WTC11 (cell line): ENCODE measurements at regions not wholly inside any gene's neighbourhood (a gene's known extent, or its start where the extent isn't known, plus 50 kb on each side); places are given as distances from the start of the nearest gene placed in this dataset.

Experiments used
- ATAC-seq: fragments of 200-7000 bp; cut with Tn5 transposase; 2 replicates; pipeline ENCODE4 v1.10.0; 2021; ENCODE audit warnings: mild to moderate bottlenecking, moderate library complexity
- CTCF ChIA-PET: fragments of 300-600 bp; sonication (Branson Sonifier 250); formaldehyde crosslinking; loops from one replicate; lab custom pipeline; 2021; ENCODE audit warnings: antibody characterized with exemption; lab: Charles Lee
- POLR2A ChIA-PET: fragments of 350-600 bp; sonication (Branson Sonifier 250); formaldehyde crosslinking; loops from one replicate; lab custom pipeline; 2021; ENCODE audit warnings: antibody characterized with exemption; lab: Charles Lee
- DNase-seq: peaks from one replicate; pipeline ENCODE4 v3.0.0; 2021; ENCODE audit warnings: low spot score
- H3K27ac Mint-ChIP-seq: 2 replicates; pipeline ENCODE4 v1.8.0; 2021; ENCODE audit warnings: mixed read lengths
- H3K27me3 Mint-ChIP-seq: 2 replicates; pipeline ENCODE4 v1.8.0; 2021; ENCODE audit warnings: low read depth, mild to moderate bottlenecking, moderate library complexity, mixed read lengths
- H3K36me3 Mint-ChIP-seq: 2 replicates; pipeline ENCODE4 v1.8.0; 2021; ENCODE audit warnings: mixed read lengths
- H3K4me1 Mint-ChIP-seq: 2 replicates; pipeline ENCODE4 v1.8.0; 2022; ENCODE audit warnings: mixed read lengths
- H3K4me3 Mint-ChIP-seq: 2 replicates; pipeline ENCODE4 v1.8.0; 2021; ENCODE audit warnings: mild to moderate bottlenecking, moderate library complexity, mixed read lengths
- H3K9me3 Mint-ChIP-seq: 2 replicates; pipeline ENCODE4 v1.8.0; 2021; ENCODE audit warnings: mixed read lengths
- ATF1 ChIP-seq: sonication (generic); formaldehyde crosslinking; IDR thresholded peaks from 2 replicates; pipeline ENCODE4 v1.8.1; 2023; ENCODE audit warnings: mild to moderate bottlenecking, moderate library complexity, missing genetic modification reagents
- ELF4 ChIP-seq: sonication (generic); formaldehyde crosslinking; IDR thresholded peaks from 2 replicates; pipeline ENCODE4 v1.8.1; 2022; ENCODE audit warnings: low read depth, mild to moderate bottlenecking, moderate library complexity, missing genetic modification reagents
- FOXP1 ChIP-seq: sonication (generic); formaldehyde crosslinking; IDR thresholded peaks from 2 replicates; pipeline ENCODE4 v1.8.0; 2022; ENCODE audit warnings: missing genetic modification reagents, mild to moderate bottlenecking, moderate library complexity, borderline replicate concordance
- KAT7 ChIP-seq: sonication (generic); formaldehyde crosslinking; IDR thresholded peaks from 2 replicates; pipeline ENCODE4 v1.8.1; 2023; ENCODE audit warnings: missing genetic modification reagents, mild to moderate bottlenecking, borderline replicate concordance
- MYBL2 ChIP-seq: sonication (generic); formaldehyde crosslinking; IDR thresholded peaks from 2 replicates; pipeline ENCODE4 v1.8.1; 2023; ENCODE audit warnings: mild to moderate bottlenecking, moderate library complexity, missing genetic modification reagents
- NFE2L1 ChIP-seq: sonication (generic); formaldehyde crosslinking; IDR thresholded peaks from 2 replicates; pipeline ENCODE4 v1.8.1; 2023; ENCODE audit warnings: missing genetic modification reagents
- NR1H2 ChIP-seq: sonication (generic); formaldehyde crosslinking; IDR thresholded peaks from 2 replicates; pipeline ENCODE4 v1.9.0; 2021; ENCODE audit warnings: mild to moderate bottlenecking, moderate library complexity, missing genetic modification reagents
- SP1 ChIP-seq: sonication (generic); formaldehyde crosslinking; conservative IDR thresholded peaks from 2 replicates; pipeline ENCODE4 v1.8.1; 2022; ENCODE audit warnings: missing genetic modification reagents
- TCF7 ChIP-seq: sonication (generic); formaldehyde crosslinking; IDR thresholded peaks from 2 replicates; pipeline ENCODE4 v1.8.0; 2022; ENCODE audit warnings: mild to moderate bottlenecking, low read depth, missing genetic modification reagents, moderate library complexity
- ZNF396 ChIP-seq: fragments of 250-450 bp; sonication (Bioruptor Pico); IDR thresholded peaks from 2 replicates; pipeline ENCODE4 v1.8.0; 2021; ENCODE audit warnings: mild to moderate bottlenecking, moderate library complexity, borderline replicate concordance
- ZNF416 ChIP-seq: fragments of 250-450 bp; sonication (Bioruptor Pico); IDR thresholded peaks from 2 replicates; pipeline ENCODE4 v1.9.0; 2021; ENCODE audit warnings: mild to moderate bottlenecking, inconsistent platforms
- ZNF423 ChIP-seq: fragments of 250-450 bp; sonication (Bioruptor Pico); IDR thresholded peaks from 2 replicates; pipeline ENCODE4 v2.1.2; 2022; ENCODE audit warnings: mild to moderate bottlenecking, moderate library complexity
- ZNF671 ChIP-seq: fragments of 250-450 bp; sonication (Bioruptor Pico); IDR thresholded peaks from 2 replicates; pipeline ENCODE4 v1.8.0; 2021; ENCODE audit warnings: mild to moderate bottlenecking
- TF ChIP-seq, protein P1 (sequence below): fragments of 250-450 bp; sonication (Bioruptor Pico); IDR thresholded peaks from 2 replicates; pipeline ENCODE4 v1.9.0; 2021; ENCODE audit warnings: moderate library complexity, mild to moderate bottlenecking, inconsistent platforms, borderline replicate concordance
- TF ChIP-seq, protein P2 (sequence below): sonication (generic); formaldehyde crosslinking; IDR thresholded peaks from 2 replicates; pipeline ENCODE4 v1.8.1; 2022; ENCODE audit warnings: low read depth, mild to moderate bottlenecking, moderate library complexity, missing genetic modification reagents, borderline replicate concordance
- TF ChIP-seq, protein P3 (sequence below): fragments of 250-450 bp; sonication (Bioruptor Pico); conservative IDR thresholded peaks from 2 replicates; pipeline ENCODE4 v1.9.0; 2021; ENCODE audit warnings: mild to moderate bottlenecking
- TF ChIP-seq, protein P4 (sequence below): sonication (generic); formaldehyde crosslinking; IDR thresholded peaks from 2 replicates; pipeline ENCODE4 v1.8.0; 2023; ENCODE audit warnings: missing genetic modification reagents
- TF ChIP-seq, protein P5 (sequence below): sonication (generic); formaldehyde crosslinking; IDR thresholded peaks from 2 replicates; pipeline ENCODE4 v1.8.1; 2023; ENCODE audit warnings: mild to moderate bottlenecking, missing genetic modification reagents, moderate library complexity
- TF ChIP-seq, protein P6 (sequence below): sonication (generic); formaldehyde crosslinking; IDR thresholded peaks from 2 replicates; pipeline ENCODE4 v1.8.1; 2023; ENCODE audit warnings: mild to moderate bottlenecking, moderate library complexity, missing genetic modification reagents
- TF ChIP-seq, protein P7 (sequence below): sonication (generic); formaldehyde crosslinking; IDR thresholded peaks from 2 replicates; pipeline ENCODE4 v1.8.0; 2022; ENCODE audit warnings: mild to moderate bottlenecking, missing genetic modification reagents
- TF ChIP-seq, protein P8 (sequence below): sonication (generic); formaldehyde crosslinking; IDR thresholded peaks from 2 replicates; pipeline ENCODE4 v1.8.0; 2023; ENCODE audit warnings: mild to moderate bottlenecking, missing genetic modification reagents

DNA sequence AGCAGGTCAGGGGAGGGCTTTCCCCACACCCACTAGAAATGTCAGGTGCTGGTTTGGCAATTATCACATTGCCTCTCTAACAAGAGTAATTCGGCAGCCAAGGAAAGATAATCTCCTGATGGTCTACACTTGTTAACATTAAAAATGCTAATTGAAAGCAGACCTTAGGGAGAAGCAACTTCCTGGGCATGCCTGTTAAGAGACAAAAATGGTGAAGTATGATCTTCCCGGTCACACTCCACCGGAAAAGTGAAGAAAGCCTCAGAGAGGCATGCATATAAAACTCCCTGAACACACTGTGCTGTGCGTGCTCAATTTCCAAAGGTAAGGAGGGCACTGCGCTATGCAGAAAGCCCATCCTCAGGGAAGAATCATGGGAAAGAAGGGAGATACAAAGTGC lies 244.3 kb downstream of the FAM170A start:
- no peaks in the 10 kb centered on the region for H3K9me3 Mint-ChIP-seq
- peaks cover 16% of the 10 kb centered on the region for H3K4me1 Mint-ChIP-seq
- DNase-seq (no peak), ATAC-seq (no peak)
- ChIA-PET POLR2A (no interaction called here), CTCF (no interaction called here)
- no peaks in the 10 kb centered on the region for H3K27me3 Mint-ChIP-seq
- H3K4me3 Mint-ChIP-seq = no peak overlapping the region
- H3K27ac Mint-ChIP-seq = no peak overlapping the region
- no peaks in the 10 kb centered on the region for H3K36me3 Mint-ChIP-seq
- TF ChIP-seq ZNF423 (CRISPR knock-in tag) (no peak), FOXP1 (CRISPR knock-in tag) (no peak), ZNF416 (CRISPR knock-in tag) (no peak), ZNF396 (CRISPR knock-in tag) (no peak), NFE2L1 (CRISPR knock-in tag) (no peak), ATF1 (no peak), SP1 (CRISPR knock-in tag) (no peak), KAT7 (no peak), ZNF671 (CRISPR knock-in tag) (no peak), TCF7 (CRISPR knock-in tag) (no peak), MYBL2 (CRISPR knock-in tag) (no peak)
- TF ChIP-seq, protein P1, sequence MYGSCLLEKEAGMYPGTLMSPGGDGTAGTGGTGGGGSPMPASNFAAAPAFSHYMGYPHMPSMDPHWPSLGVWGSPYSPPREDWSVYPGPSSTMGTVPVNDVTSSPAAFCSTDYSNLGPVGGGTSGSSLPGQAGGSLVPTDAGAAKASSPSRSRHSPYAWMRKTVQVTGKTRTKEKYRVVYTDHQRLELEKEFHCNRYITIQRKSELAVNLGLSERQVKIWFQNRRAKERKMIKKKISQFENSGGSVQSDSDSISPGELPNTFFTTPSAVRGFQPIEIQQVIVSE (CRISPR knock-in tag) = no peak
- TF ChIP-seq, protein P2, sequence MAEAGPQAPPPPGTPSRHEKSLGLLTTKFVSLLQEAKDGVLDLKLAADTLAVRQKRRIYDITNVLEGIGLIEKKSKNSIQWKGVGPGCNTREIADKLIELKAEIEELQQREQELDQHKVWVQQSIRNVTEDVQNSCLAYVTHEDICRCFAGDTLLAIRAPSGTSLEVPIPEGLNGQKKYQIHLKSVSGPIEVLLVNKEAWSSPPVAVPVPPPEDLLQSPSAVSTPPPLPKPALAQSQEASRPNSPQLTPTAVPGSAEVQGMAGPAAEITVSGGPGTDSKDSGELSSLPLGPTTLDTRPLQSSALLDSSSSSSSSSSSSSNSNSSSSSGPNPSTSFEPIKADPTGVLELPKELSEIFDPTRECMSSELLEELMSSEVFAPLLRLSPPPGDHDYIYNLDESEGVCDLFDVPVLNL (CRISPR knock-in tag) = no peak
- TF ChIP-seq, protein P3, sequence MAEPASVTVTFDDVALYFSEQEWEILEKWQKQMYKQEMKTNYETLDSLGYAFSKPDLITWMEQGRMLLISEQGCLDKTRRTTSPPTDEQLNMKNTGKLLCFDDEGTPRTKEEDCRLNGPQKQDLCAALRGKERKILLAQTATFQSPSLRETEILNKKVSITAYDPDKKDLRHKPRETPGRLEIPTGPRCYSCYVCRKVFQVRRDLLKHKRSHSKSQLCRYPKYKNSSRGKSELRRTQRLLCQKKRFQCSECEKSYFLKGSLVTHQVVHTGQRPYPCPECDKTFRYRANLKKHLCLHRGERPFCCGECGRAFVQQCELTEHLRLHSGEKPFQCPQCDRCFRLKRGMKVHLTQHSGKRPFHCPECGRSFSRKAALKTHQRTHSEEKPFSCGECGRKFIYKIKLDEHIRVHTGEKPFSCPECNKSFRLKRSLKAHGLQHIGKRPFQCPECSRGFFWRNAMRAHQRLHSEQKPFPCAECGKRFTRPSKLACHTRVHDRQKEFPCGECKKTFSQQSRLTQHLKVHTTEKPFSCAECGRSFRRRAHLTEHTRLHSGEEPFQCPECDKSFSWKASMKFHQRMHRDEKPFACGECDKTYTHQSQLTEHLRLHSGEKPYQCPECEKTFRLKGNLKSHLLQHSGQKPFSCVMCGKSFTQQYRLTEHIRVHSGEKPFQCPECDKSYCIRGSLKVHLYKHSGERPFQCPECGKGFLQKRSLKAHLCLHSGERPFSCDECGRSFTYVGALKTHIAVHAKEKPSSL (CRISPR knock-in tag) = no peak
- TF ChIP-seq, protein P4, sequence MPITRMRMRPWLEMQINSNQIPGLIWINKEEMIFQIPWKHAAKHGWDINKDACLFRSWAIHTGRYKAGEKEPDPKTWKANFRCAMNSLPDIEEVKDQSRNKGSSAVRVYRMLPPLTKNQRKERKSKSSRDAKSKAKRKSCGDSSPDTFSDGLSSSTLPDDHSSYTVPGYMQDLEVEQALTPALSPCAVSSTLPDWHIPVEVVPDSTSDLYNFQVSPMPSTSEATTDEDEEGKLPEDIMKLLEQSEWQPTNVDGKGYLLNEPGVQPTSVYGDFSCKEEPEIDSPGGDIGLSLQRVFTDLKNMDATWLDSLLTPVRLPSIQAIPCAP (CRISPR knock-in tag) = no peak
- TF ChIP-seq, protein P5, sequence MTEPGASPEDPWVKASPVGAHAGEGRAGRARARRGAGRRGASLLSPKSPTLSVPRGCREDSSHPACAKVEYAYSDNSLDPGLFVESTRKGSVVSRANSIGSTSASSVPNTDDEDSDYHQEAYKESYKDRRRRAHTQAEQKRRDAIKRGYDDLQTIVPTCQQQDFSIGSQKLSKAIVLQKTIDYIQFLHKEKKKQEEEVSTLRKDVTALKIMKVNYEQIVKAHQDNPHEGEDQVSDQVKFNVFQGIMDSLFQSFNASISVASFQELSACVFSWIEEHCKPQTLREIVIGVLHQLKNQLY (CRISPR knock-in tag) = no peak
- TF ChIP-seq, protein P6, sequence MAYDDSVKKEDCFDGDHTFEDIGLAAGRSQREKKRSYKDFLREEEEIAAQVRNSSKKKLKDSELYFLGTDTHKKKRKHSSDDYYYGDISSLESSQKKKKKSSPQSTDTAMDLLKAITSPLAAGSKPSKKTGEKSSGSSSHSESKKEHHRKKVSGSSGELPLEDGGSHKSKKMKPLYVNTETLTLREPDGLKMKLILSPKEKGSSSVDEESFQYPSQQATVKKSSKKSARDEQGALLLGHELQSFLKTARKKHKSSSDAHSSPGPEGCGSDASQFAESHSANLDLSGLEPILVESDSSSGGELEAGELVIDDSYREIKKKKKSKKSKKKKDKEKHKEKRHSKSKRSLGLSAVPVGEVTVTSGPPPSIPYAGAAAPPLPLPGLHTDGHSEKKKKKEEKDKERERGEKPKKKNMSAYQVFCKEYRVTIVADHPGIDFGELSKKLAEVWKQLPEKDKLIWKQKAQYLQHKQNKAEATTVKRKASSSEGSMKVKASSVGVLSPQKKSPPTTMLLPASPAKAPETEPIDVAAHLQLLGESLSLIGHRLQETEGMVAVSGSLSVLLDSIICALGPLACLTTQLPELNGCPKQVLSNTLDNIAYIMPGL (CRISPR knock-in tag) = no peak

DNA sequence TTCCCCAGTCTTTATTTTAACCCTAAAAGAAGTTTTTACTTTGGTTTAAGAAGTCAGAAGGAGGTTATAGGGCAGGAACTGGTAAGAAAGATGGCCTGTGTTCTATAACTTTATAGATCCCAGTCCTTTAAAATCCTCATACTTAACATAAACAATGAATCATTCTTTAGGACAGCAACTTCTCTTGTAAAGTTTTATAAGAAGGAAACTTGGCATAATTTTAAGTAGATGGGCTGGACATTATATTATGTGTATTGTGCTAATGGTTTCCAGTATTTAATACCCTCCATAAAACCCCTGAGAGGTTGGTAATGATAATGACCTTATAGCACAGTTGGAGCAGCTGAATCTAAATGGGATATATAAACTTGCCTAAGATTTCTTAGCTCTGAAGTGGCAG lies 247.2 kb downstream of the FAM170A start:
- no peak for DNase-seq
- ATAC-seq = no peak
- no peaks in the 10 kb centered on the region for H3K36me3 Mint-ChIP-seq
- no peak overlapping the region for H3K4me3 Mint-ChIP-seq
- ChIA-PET POLR2A (no interaction called here), CTCF (no interaction called here)
- no peaks in the 10 kb centered on the region for H3K27me3 Mint-ChIP-seq
- H3K27ac Mint-ChIP-seq = no peak overlapping the region
- no peaks in the 10 kb centered on the region for H3K9me3 Mint-ChIP-seq
- H3K4me1 Mint-ChIP-seq = peaks cover 17% of the 10 kb centered on the region
- TF ChIP-seq, protein P7, sequence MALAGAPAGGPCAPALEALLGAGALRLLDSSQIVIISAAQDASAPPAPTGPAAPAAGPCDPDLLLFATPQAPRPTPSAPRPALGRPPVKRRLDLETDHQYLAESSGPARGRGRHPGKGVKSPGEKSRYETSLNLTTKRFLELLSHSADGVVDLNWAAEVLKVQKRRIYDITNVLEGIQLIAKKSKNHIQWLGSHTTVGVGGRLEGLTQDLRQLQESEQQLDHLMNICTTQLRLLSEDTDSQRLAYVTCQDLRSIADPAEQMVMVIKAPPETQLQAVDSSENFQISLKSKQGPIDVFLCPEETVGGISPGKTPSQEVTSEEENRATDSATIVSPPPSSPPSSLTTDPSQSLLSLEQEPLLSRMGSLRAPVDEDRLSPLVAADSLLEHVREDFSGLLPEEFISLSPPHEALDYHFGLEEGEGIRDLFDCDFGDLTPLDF (CRISPR knock-in tag) = no peak
- TF ChIP-seq NR1H2 (CRISPR knock-in tag) (no peak), TCF7 (CRISPR knock-in tag) (no peak), MYBL2 (CRISPR knock-in tag) (no peak), ELF4 (CRISPR knock-in tag) (no peak)
- TF ChIP-seq, protein P3 (CRISPR knock-in tag) = no peak
- TF ChIP-seq, protein P8, sequence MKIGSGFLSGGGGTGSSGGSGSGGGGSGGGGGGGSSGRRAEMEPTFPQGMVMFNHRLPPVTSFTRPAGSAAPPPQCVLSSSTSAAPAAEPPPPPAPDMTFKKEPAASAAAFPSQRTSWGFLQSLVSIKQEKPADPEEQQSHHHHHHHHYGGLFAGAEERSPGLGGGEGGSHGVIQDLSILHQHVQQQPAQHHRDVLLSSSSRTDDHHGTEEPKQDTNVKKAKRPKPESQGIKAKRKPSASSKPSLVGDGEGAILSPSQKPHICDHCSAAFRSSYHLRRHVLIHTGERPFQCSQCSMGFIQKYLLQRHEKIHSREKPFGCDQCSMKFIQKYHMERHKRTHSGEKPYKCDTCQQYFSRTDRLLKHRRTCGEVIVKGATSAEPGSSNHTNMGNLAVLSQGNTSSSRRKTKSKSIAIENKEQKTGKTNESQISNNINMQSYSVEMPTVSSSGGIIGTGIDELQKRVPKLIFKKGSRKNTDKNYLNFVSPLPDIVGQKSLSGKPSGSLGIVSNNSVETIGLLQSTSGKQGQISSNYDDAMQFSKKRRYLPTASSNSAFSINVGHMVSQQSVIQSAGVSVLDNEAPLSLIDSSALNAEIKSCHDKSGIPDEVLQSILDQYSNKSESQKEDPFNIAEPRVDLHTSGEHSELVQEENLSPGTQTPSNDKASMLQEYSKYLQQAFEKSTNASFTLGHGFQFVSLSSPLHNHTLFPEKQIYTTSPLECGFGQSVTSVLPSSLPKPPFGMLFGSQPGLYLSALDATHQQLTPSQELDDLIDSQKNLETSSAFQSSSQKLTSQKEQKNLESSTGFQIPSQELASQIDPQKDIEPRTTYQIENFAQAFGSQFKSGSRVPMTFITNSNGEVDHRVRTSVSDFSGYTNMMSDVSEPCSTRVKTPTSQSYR (CRISPR knock-in tag) = no peak
